Activated T-helper 1 cell treated with anti-CD3 and anti-CD28 coated beads, Interleukin-2, amount 50 U/mL, for 16 hours (primary cell): ENCODE measurements at regions not wholly inside any gene's neighbourhood (a gene's known extent, or its start where the extent isn't known, plus 50 kb on each side); places are given as distances from the start of the nearest gene placed in this dataset.

ENCODE experiments used
- DNase-seq, 2 donors: peaks; one replicate each; pipeline ENCODE4 v3.0.0-alpha.2; 2020; ENCODE audit warnings: low read depth in 1 of 2, low spot score in 1 of 2

DNA sequence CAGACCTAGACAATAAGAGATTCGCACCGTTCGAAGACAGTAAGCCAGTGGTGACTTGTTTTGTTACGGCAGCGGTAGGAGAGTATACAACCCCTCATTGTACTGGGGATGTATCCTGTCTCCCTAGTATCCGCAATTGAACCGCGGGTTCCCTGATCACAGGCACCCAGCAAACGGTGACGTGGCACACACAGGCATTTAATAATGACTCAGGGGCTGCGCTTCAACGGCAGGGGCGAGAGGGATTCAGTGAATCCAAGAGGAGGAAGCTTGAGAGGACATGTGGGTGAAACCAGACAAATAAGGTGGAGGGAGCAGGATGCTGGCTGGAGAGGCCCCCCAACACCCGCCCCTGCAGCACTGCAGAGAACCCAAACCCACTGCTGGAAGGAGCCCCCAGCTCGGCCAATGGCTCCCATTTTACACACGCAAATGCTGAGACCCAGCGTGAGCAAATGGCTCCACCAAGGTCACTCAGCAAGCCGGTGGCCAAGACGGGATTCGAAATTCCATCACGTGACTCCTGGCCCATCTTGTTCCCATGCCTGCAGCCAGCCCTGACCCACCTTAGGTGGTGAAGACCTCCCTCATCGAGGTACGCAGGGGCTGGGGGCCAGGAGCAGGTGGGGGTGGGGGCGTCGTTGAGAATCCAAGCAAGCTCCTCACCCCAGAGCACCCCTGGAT, 149.9 kb downstream of the SYF2 start:
- no peak for DNase-seq

DNA sequence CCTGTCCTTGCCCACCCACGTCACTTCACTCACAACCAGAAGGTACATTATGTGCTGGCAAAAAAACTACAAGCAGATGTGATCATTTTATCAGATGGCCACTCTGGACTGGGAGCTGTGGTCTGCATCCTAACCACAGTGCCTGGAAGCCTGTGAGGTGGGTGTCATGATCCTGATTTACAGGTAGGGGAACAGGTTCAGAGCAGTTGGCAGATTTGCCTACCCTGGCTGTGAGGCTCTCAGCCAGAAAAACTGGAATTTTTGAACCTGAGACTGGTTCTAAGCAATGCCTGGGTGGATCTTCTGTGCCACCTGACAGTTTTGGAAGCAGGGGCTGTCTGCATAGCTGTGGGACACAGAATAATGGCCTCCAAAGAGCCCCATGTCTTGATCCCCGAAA, 150.8 kb downstream of the SYF2 start:
- no peak for DNase-seq

GRCh38 chr1:25080294-25081209, 150.5 kb upstream of the RUNX3 start:
- no peak for DNase-seq

- no peak for DNase-seq
These were observed 149.0 kb upstream of the RUNX3 start for GRCh38 chr1:25079048-25079447.

DNA sequence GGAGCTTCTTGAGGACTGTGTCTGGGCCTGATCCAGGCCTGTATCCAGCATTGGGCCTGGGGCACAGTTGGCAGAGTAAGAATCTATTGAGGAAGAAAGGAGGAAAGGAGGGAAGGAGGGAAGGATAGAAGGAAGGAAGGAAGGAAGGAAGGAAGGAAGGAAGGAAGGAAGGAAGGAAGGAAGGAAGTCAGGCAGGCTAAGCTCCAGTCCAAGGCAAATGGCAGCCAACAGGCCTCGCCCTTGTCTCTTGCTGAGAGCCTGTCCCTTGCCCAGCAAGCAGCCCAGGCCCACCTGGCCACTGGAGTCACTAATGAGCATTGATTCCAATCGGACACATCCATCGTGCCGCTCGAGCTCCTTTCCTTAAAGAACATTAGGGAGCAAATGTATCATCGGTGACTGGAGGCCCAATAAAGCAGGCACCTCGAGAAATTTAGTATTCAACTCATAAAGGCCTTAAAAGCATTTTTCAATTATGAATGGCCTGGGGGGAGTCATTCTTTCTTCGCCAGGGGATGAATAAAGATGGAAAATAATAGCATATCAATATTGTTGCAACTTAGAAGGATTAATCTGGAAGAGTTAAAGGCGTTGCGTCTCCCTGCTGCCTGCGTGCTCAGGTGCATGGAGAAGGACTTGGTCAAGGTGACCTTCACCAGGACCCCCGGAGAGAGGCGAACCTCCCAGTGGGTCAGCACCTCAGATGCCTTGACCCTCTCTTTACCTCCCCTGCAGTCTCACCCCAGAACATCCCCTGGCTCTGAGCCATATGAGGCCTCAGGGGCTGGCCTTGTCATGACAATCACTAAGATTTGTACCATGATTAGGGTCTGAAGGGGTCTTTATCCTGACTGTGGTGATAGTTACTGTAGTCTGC, 144.5 kb upstream of the RUNX3 start:
- DNase-seq, result no peak

GRCh38 chr1:25073640-25074270, 143.7 kb upstream of the RUNX3 start:
- DNase-seq, result no peak

- DNase-seq, result no peak
These were observed 142.4 kb upstream of the RUNX3 start for GRCh38 chr1:25072461-25072860.

GRCh38 chr1:25068829-25069228, 138.8 kb upstream of the RUNX3 start:
- no peak for DNase-seq

GRCh38 chr1:25068316-25068715, 138.2 kb upstream of the RUNX3 start:
- no peak for DNase-seq

GRCh38 chr1:25067518-25068251, 137.6 kb upstream of the RUNX3 start:
- no peak for DNase-seq

GRCh38 chr1:25066731-25067517, 136.8 kb upstream of the RUNX3 start:
- DNase-seq, result no peak

DNA sequence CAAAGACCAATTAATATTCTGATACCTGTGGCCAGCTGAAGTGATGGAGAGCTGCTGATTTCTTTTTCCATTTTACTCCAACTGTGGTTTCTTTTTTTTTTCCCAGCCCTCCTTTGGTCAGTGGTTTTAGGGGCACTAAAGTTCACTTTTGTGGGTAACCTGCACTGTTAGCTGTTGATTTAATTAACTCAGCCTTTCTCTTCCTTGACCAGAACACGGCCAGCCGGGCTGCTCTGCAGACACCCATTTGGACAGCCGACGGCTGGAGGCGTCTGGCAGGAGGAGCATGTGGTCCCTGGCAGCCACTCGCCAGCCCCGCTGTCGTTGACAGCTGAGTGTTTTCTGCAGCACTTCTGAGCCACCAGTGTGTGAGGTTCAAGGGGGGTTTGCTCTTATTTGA, 136.2 kb upstream of the RUNX3 start:
- no peak for DNase-seq

DNA sequence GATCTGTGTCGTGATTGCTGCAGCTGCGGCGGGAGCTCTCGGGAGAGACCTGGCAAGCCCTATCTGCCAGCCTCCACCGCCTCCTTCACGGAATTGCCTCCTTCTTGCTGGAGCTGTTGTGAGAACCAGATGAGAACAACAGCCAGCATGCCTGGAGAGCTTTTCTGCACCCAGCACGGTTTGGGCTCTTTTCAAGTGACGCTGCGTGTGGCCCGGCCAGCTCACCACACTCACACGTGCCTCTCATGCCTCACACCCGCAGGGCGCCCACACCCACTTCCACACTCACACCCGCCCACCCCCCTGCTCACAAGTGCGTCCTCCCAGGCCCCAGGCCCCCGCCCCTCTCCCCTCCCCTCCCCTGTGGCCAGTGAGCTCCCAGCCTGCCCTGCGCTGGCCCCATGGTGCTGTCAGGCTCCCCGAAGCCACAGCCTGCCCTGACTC, 135.7 kb upstream of the RUNX3 start:
- DNase-seq, result no peak

DNA sequence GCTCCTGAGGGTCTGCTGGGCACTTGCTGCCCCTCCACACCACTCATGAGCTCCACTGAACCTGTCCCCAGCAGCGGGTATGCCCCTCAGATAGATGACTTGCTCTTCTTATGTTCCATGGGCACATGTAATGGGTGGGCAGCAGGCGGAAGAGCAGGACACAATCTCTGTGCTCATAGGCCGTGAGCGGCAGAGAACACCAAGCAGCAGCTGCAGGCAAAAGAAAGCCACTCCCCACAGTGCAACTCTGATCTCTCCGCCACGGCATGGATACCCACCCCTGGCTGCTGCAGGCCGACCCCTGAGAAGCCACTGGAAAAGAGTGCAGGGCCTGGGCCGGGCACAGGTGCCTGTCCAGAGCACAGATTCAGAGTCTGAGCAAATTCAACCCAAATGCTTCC, 135.2 kb upstream of the RUNX3 start:
- no peak for DNase-seq

- no peak for DNase-seq
These were observed 134.6 kb upstream of the RUNX3 start for GRCh38 chr1:25064465-25065240.

DNA sequence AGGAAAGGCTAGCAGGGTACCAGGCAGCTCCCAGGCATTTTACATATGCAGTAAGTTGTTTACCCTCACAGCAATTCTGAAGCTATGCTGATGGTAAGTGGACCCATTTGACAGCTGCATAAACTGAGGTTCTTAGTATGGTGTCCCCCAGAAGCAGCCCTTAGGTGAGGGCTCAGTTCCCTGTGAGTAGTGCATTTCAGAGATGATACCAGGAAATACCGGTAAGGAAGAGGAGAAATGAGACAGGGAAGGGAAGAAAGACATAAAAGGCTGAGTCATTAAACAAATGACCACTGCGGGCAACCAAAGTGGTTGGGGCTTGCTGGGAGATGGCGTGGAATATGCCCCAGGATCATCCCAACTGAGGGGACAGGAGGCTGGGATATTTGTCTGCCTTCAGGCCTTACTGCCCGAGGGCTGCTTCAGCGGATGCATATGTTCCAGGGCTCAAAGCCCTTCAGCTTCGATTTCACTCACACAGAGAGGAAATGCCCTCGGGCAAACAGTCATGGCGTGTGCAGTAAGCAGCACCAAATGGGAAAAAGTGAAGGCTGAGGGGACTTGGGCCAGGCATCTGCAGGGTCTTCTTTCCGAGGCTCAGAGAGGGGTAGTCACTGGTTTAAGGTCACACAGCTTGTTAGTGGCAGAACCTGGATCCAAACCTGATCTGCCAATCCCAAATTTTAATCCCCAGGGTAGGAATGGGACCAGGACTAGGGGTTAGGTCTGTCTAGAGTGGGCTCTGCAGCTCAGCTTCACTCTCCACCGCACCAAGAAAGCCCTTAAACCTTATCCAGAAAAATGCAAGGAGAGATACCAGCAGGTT, 133.7 kb upstream of the RUNX3 start:
- DNase-seq, result no peak

GRCh38 chr1:25062621-25063255, 132.7 kb upstream of the RUNX3 start:
- no peak for DNase-seq
